Sigmoid colon (tissue), 6 donors: ENCODE measurements at regions not wholly inside any gene's neighbourhood (a gene's known extent, or its start where the extent isn't known, plus 50 kb on each side); places are given as distances from the start of the nearest gene placed in this dataset.

ENCODE experiments used
- DNase-seq: peaks from one replicate; pipeline ENCODE4 v3.0.0-alpha.2; 2019
- H3K27ac ChIP-seq, 4 donors: fragments of 200-600 bp; sonication (generic); one replicate each; pipeline ENCODE4 v1.5.1; 2016 to 2019; ENCODE audit warnings: mild to moderate bottlenecking in 1 of 4
- H3K27me3 ChIP-seq, 3 donors: fragments of 200-600 bp; sonication (generic); one replicate each; pipeline ENCODE4 v1.5.1; 2019; ENCODE audit warnings: mild to moderate bottlenecking in 1 of 3
- H3K36me3 ChIP-seq, 4 donors: fragments of 200-600 bp; sonication (generic); one replicate each; pipeline ENCODE4 v1.5.1; 2016 to 2019
- H3K4me1 ChIP-seq, 4 donors: fragments of 200-600 bp; sonication (generic); one replicate each; pipeline ENCODE4 v1.5.1; 2017 to 2019
- H3K4me3 ChIP-seq, 4 donors: fragments of 200-600 bp; sonication (generic); one replicate each; pipeline ENCODE4 v1.5.1; 2017 to 2019; ENCODE audit warnings: mild to moderate bottlenecking in 2 of 4, moderate library complexity in 1 of 4
- H3K9me3 ChIP-seq, 4 donors: fragments of 200-600 bp in 3 of 4; sonication (generic) in 3 of 4; one replicate each; pipeline versions ENCODE4 v1.5.1 to v1.6.1; 2013 to 2019
- CTCF ChIP-seq, 4 experiments: fragments of 450-650 bp in 3 of 4; fragments of 200-600 bp in 1 of 4; IDR thresholded peaks; one replicate each; pipeline ENCODE4 v1.5.1; 2016 to 2019; ENCODE audit warnings: antibody characterized with exemption in 4 of 4, mild to moderate bottlenecking in 3 of 4, moderate library complexity in 2 of 4
- EP300 ChIP-seq, 4 donors: sonication (generic); formaldehyde crosslinking; IDR thresholded peaks; one replicate each; pipeline ENCODE4 v1.6.1; 2017; ENCODE audit warnings: antibody characterized with exemption in 4 of 4
- POLR2A ChIP-seq, 2 donors: fragments of 450-650 bp; IDR thresholded peaks; one replicate each; pipeline ENCODE4 v1.6.1; 2016; ENCODE audit warnings: antibody characterized with exemption in 2 of 2, mild to moderate bottlenecking in 2 of 2, moderate library complexity in 2 of 2
- POLR2AphosphoS5 ChIP-seq, 4 donors: sonication (generic); formaldehyde crosslinking; IDR thresholded peaks; one replicate each; pipeline ENCODE4 v1.6.1; 2017; ENCODE audit warnings: antibody characterized with exemption in 4 of 4
- WGBS, 2 donors: extraction: QIAGEN DNeasy Blood & Tissue Kit; methylation state at CpG; one replicate each; pipeline ENCODE4 v1.1.7; 2013; 5-methylcytosine and 5-hydroxymethylcytosine counted together
- intact Hi-C: fragments of 100-400 bp; cut with DNase I; formaldehyde crosslinking; loops from one replicate; pipeline ENCODE4 v1.15.1; 2023
- donor health status: healthy with polysubstance abuse.
- donor health status: healthy.

DNA sequence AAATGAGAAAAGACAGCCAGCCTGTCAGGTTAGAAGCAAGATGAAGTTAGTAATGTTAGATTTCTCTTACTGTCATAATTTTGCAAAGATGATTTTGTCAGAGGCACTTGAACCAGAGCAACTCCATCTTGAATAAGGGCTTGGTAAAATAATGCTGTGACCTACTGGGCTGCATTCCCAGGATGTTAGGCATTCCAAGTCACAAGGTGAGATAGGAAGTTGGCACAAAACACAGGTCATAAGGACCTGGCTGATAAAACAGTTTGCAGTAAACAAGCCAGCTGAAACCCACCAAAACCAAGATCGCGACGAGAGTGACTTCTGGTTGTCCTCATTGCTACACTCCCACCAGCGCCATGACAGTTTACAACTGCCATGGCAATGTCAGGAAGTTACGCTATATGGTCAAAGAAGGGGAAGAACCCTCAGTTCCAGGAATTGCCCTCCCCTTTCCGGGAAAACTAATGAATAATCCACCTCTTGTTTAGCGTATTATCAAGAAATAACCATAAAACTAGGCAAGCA is 1313.5 kb upstream of the TMEM132C start:
- whole genome bisulfite sequencing, 2 donors, result 84 to 93% methylated on average over 7 of the region's 7 CpGs
- TF ChIP-seq POLR2A (IDR thresholded peaks at IDR 0.05) (no peak), CTCF (IDR thresholded peaks at IDR 0.05) (no peak), EP300 (IDR thresholded peaks at IDR 0.05) (no peak), POLR2AphosphoS5 (IDR thresholded peaks at IDR 0.05) (no peak)
- DNase-seq, result no peak

DNA sequence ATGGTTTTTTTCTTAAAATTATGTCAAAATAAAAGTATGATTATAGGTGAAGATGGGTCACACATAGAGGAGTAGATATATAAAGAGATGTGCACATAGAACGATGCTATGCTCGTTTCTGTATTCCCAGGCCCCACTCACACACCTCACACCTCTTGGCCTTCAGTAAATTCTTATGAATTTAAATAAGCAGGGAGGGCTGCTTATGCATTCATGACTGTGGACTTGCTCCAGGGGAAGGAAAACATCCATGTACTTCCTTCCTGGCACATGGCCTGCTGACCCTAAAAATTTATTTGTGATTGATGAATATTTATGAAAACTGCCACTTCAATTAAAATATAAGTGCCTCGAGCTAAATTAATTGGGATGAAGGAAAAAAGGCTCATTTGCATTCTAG is 1306.7 kb upstream of the TMEM132C start:
- Histone ChIP-seq H3K27me3 (no peaks in the 10 kb centered on the region), H3K9me3 (peaks cover 0 to 2% (median 0%) of the 10 kb centered on the region in 4 donors), H3K27ac (no peak overlapping the region), H3K4me1 (no peaks in the 10 kb centered on the region), H3K36me3 (no peaks in the 10 kb centered on the region), H3K4me3 (no peak overlapping the region)
- no peak for DNase-seq
- TF ChIP-seq POLR2AphosphoS5 (IDR thresholded peaks at IDR 0.05) (no peak), POLR2A (IDR thresholded peaks at IDR 0.05) (no peak), CTCF (IDR thresholded peaks at IDR 0.05) (no peak), EP300 (IDR thresholded peaks at IDR 0.05) (no peak)
- 68 to 69% methylated on average over 3 of the region's 3 CpGs for WGBS, 2 donors
- intact Hi-C loops, result no loop called here

More for the DNA sequence above, 1313.5 kb upstream of the TMEM132C start:
- no peaks in the 10 kb centered on the region for H3K9me3 ChIP-seq
- no peak overlapping the region for H3K4me3 ChIP-seq
- no peak overlapping the region for H3K27ac ChIP-seq
- no peaks in the 10 kb centered on the region for H3K4me1 ChIP-seq
- H3K36me3 ChIP-seq, result no peaks in the 10 kb centered on the region
- H3K27me3 ChIP-seq, result no peaks in the 10 kb centered on the region
- intact Hi-C loops, result no loop called here

DNA sequence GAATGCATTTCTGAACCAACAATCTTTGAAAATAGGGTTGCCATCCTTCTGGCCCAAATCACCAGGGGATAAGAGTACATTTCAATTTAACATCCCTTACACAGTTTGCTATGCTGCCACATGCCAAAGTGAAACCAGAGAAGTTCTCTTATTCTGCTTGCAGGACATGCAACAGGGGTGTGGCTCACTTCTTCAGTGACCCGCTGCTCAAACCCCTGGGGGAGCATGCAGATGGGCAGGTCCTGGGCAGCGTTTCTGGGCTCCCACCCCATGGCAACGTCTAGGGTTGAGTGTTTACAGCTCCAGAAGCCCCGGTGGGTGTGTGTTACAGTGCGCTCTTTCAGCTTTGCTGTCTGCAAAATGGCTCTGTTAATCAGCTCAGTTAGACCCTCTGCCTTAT is 1306.3 kb upstream of the TMEM132C start:
- no peak overlapping the region for H3K27ac ChIP-seq
- no peak overlapping the region for H3K4me3 ChIP-seq
- 64 to 76% methylated on average over 5 of the region's 5 CpGs for WGBS, 2 donors
- H3K9me3 ChIP-seq, result peaks cover 0 to 2% (median 0%) of the 10 kb centered on the region in 4 donors
- no peaks in the 10 kb centered on the region for H3K36me3 ChIP-seq
- intact Hi-C loops, result no loop called here
- no peak for TF ChIP-seq EP300 (IDR thresholded peaks at IDR 0.05)
- no peak for TF ChIP-seq POLR2AphosphoS5 (IDR thresholded peaks at IDR 0.05)
- TF ChIP-seq CTCF (IDR thresholded peaks at IDR 0.05), result no peak
- no peak for TF ChIP-seq POLR2A (IDR thresholded peaks at IDR 0.05)
- no peak for DNase-seq
- no peaks in the 10 kb centered on the region for H3K4me1 ChIP-seq
- no peaks in the 10 kb centered on the region for H3K27me3 ChIP-seq

- Histone ChIP-seq H3K27me3 (no peaks in the 10 kb centered on the region), H3K4me1 (no peaks in the 10 kb centered on the region), H3K4me3 (no peak overlapping the region), H3K36me3 (no peaks in the 10 kb centered on the region), H3K27ac (no peak overlapping the region), H3K9me3 (peaks cover 0 to 2% (median 0%) of the 10 kb centered on the region in 4 donors)
- intact Hi-C loops, result no loop called here
- no peak for DNase-seq
- WGBS, 2 donors, result 56 to 82% methylated on average over 1 of the region's 1 CpG
- TF ChIP-seq EP300 (IDR thresholded peaks at IDR 0.05), result no peak
- no peak for TF ChIP-seq CTCF (IDR thresholded peaks at IDR 0.05)
- no peak for TF ChIP-seq POLR2AphosphoS5 (IDR thresholded peaks at IDR 0.05)
- TF ChIP-seq POLR2A (IDR thresholded peaks at IDR 0.05), result no peak
Measured at GRCh38 chr12:126963825-126964224, 1303.1 kb upstream of the TMEM132C start.

GRCh38 chr12:126966498-126966897 is 1300.5 kb upstream of the TMEM132C start:
- Histone ChIP-seq H3K9me3 (peaks cover 0 to 2% (median 0%) of the 10 kb centered on the region in 4 donors), H3K27ac (no peak overlapping the region), H3K4me3 (no peak overlapping the region), H3K4me1 (no peaks in the 10 kb centered on the region), H3K27me3 (no peaks in the 10 kb centered on the region), H3K36me3 (no peaks in the 10 kb centered on the region)
- 30 to 71% methylated on average over 3 of the region's 3 CpGs for WGBS, 2 donors
- intact Hi-C loops, result no loop called here
- TF ChIP-seq EP300 (IDR thresholded peaks at IDR 0.05) (no peak), POLR2AphosphoS5 (IDR thresholded peaks at IDR 0.05) (no peak), CTCF (IDR thresholded peaks at IDR 0.05) (no peak), POLR2A (IDR thresholded peaks at IDR 0.05) (no peak)
- no peak for DNase-seq
